ENCODE measurements at regions not wholly inside any gene's neighbourhood (a gene's known extent, or its start where the extent isn't known, plus 50 kb on each side); places are given as distances from the start of the nearest gene placed in this dataset.
"Not testable (repeated sequence)": the region's sequence is repeated elsewhere in the genome, so short reads cannot be mapped to it uniquely, and the experiment has no call there.

GRCh38 chrX:53818115-53818514 is 131.6 kb upstream of the HUWE1 start:
- not testable (repeated sequence) for TF ChIP-seq POLR2A (IDR thresholded peaks at IDR 0.05)
- TF ChIP-seq, protein P1, sequence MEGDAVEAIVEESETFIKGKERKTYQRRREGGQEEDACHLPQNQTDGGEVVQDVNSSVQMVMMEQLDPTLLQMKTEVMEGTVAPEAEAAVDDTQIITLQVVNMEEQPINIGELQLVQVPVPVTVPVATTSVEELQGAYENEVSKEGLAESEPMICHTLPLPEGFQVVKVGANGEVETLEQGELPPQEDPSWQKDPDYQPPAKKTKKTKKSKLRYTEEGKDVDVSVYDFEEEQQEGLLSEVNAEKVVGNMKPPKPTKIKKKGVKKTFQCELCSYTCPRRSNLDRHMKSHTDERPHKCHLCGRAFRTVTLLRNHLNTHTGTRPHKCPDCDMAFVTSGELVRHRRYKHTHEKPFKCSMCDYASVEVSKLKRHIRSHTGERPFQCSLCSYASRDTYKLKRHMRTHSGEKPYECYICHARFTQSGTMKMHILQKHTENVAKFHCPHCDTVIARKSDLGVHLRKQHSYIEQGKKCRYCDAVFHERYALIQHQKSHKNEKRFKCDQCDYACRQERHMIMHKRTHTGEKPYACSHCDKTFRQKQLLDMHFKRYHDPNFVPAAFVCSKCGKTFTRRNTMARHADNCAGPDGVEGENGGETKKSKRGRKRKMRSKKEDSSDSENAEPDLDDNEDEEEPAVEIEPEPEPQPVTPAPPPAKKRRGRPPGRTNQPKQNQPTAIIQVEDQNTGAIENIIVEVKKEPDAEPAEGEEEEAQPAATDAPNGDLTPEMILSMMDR (IDR thresholded peaks at IDR 0.05), result not testable (repeated sequence)
